Lower leg skin (tissue), 3 donors: ENCODE measurements at regions not wholly inside any gene's neighbourhood (a gene's known extent, or its start where the extent isn't known, plus 50 kb on each side); places are given as distances from the start of the nearest gene placed in this dataset.

Experiments
- CTCF ChIP-seq, 3 donors: fragments of 450-650 bp; IDR thresholded peaks; one replicate each; pipeline ENCODE4 v1.5.1; 2016; ENCODE audit warnings: antibody characterized with exemption in 3 of 3, mild to moderate bottlenecking in 3 of 3, moderate library complexity in 2 of 3
- POLR2A ChIP-seq, 2 donors: fragments of 450-650 bp; IDR thresholded peaks; one replicate each; pipeline ENCODE4 v1.6.1; 2016 to 2017; ENCODE audit warnings: antibody characterized with exemption in 2 of 2, mild to moderate bottlenecking in 1 of 2, moderate library complexity in 1 of 2

GRCh38 chr3:73294537-73294936 lies 233.1 kb downstream of the EBLN2 start:
- TF ChIP-seq CTCF (IDR thresholded peaks at IDR 0.05) (no peak), POLR2A (IDR thresholded peaks at IDR 0.05) (no peak)
